Stimulated activated CD8-positive, alpha-beta memory T cell treated with anti-CD3 and anti-CD28 coated beads, Interleukin-15, amount 100 ng/mL, for 4 hours (primary cell): ENCODE measurements at regions not wholly inside any gene's neighbourhood (a gene's known extent, or its start where the extent isn't known, plus 50 kb on each side); places are given as distances from the start of the nearest gene placed in this dataset.
"Not testable (repeated sequence)": the region's sequence is repeated elsewhere in the genome, so short reads cannot be mapped to it uniquely, and the experiment has no call there.

Experiments used
- DNase-seq, 2 donors: peaks; one replicate each; pipeline ENCODE4 v3.0.0-alpha.2; 2020; ENCODE audit warnings: low read depth in 2 of 2

- DNase-seq = no peak
Observed at GRCh38 chr10:33067917-33068316, 109.9 kb upstream of the ITGB1 start.

- no peak for DNase-seq
Observed at GRCh38 chr10:33067481-33067880, 109.5 kb upstream of the ITGB1 start.

GRCh38 chr10:33066558-33067236, 108.7 kb upstream of the ITGB1 start:
- DNase-seq = no peak

- DNase-seq = no peak
Observed at GRCh38 chr10:33065111-33065510, 107.1 kb upstream of the ITGB1 start.

GRCh38 chr10:33064706-33065105, 106.7 kb upstream of the ITGB1 start:
- no peak for DNase-seq

GRCh38 chr10:33057620-33058019, 99.6 kb upstream of the ITGB1 start:
- DNase-seq = no peak

- no peak for DNase-seq
Observed at GRCh38 chr10:33056828-33057596, 99.0 kb upstream of the ITGB1 start.

- DNase-seq = no peak
Observed at GRCh38 chr10:33055625-33056024, 97.6 kb upstream of the ITGB1 start.

GRCh38 chr10:33052915-33053810, 95.1 kb upstream of the ITGB1 start:
- DNase-seq = no peak

- no peak for DNase-seq
Observed at GRCh38 chr10:33052263-33052875, 94.3 kb upstream of the ITGB1 start.

- DNase-seq = not testable (repeated sequence)
Observed at GRCh38 chr10:33049963-33050920, 92.2 kb upstream of the ITGB1 start.

- DNase-seq = no peak
Observed at GRCh38 chr10:33048223-33048622, 90.2 kb upstream of the ITGB1 start.

- DNase-seq = no peak
Observed at GRCh38 chr10:33047655-33048054, 89.6 kb upstream of the ITGB1 start.

- no peak for DNase-seq
Observed at GRCh38 chr10:33046792-33047191, 88.8 kb upstream of the ITGB1 start.

GRCh38 chr10:33045421-33045820, 87.4 kb upstream of the ITGB1 start:
- DNase-seq = no peak

- no peak for DNase-seq
Observed at GRCh38 chr10:33042565-33042964, 84.5 kb upstream of the ITGB1 start.

GRCh38 chr10:33041783-33042437, 83.9 kb upstream of the ITGB1 start:
- DNase-seq = no peak

- DNase-seq = no peak
Observed at GRCh38 chr10:33040436-33040835, 82.4 kb upstream of the ITGB1 start.

- DNase-seq = no peak
Observed at GRCh38 chr10:33039181-33039580, 81.2 kb upstream of the ITGB1 start.

GRCh38 chr10:33038672-33039071, 80.6 kb upstream of the ITGB1 start:
- DNase-seq = no peak
